NCI-H345 (cell line): ENCODE measurements at regions not wholly inside any gene's neighbourhood (a gene's known extent, or its start where the extent isn't known, plus 50 kb on each side); places are given as distances from the start of the nearest gene placed in this dataset.

ENCODE experiments used
- DNase-seq: peaks from one replicate; lab custom pipeline; 2025; lab: John Stamatoyannopoulos, UW

GRCh38 chr5:68748101-68748500 is 345.7 kb upstream of the SLC30A5 start:
- DNase-seq, result no peak

GRCh38 chr5:68749077-68749476 is 344.7 kb upstream of the SLC30A5 start:
- DNase-seq, result no peak

GRCh38 chr5:68749631-68750030 is 344.2 kb upstream of the SLC30A5 start:
- DNase-seq, result no peak

DNA sequence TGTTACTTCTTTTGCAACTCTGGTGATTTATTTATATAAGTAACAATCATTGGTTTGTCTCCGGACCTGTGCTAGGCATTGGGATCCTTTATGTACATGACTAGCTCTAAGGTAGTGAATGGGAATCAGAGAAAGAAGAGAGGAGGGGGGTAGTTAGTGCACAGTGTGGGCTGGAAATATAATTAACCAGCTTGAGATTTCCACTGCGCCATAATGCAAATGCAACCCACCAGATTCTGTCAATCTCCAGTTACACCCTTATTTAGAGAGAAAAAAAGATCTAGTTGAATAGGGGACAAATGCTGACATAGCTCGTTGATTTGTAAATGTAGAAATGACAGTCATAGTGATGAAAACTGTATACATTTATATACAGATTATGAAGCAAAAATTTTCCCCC is 342.2 kb upstream of the SLC30A5 start:
- DNase-seq, result no peak

DNA sequence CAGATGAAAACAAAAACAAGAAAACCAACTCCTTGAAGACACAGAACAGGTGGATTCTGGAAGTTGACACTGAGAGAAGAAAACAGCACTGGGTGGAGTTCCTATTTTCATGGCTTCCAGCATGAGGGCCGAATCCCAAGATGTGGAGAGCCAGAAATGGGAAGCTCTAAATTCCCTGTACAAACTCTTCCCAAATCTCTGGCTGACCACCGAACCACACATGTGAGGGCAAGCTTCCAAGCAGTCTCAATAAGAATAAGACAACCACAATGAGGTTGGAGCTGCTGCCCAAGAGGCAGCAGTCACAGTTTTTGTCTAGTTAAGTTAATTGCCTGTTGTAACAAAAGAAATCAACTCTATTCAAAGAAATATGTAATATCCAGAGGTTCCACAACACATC is 339.3 kb upstream of the SLC30A5 start:
- DNase-seq, result no peak

DNA sequence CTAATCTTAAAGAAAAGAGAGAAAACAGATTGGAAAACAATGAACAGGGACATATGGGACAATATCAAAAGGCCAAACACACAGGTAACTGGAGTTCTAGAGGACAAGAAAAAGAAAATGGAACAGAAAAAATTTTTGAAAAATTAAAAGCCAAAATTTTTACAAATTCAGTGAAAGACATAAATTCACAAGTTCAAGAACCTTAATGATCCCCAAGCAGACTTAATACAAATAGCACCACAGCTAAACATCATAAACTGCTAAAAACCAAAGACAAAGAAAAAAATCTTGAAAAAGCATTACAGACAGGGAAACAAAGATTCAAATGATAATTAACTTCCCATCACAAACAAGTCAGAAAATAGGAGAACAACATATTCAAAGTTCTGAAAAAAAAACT is 338.5 kb upstream of the SLC30A5 start:
- DNase-seq, result no peak

DNA sequence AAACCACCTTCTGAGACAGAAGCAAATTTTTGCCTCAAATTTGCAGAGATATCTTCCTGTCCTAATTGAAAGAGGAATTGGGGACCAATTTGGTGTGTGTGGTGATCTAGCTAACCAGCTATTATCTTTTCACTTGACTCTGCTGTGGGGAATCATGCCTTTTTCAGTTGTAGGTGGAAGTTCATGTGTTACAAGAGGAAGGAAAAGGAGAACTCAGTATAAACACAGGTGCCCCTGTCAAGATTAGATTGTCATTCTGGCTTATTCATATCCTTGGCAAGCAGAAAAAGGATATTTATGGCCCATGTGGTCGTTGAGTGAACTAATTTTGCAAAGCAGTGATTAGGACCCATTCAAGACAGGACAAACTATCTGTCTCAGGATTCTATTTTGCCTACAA is 336.8 kb upstream of the SLC30A5 start:
- no peak for DNase-seq

GRCh38 chr5:68757626-68758212 is 336.1 kb upstream of the SLC30A5 start:
- DNase-seq, result no peak

DNA sequence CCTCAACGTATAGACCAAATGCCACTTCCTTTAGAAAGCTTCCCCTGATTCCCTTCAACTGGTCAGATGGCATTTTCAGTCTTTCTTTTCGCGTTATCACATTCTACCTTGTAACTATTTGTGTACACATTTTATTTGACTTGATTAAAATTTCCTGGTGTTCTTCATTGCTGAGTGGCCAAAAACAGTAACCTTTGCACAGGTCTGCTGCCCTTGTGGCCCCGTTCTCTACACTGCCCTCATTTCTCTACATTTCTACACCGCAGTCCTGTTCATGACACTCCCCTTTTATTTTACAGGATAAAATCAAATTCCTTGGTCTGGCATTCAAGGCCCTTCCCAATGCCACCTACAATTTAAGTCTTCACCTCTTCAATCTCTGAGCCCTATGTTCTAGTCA is 334.2 kb upstream of the SLC30A5 start:
- no peak for DNase-seq

- no peak for DNase-seq
Measured at GRCh38 chr5:68762201-68762600, 331.6 kb upstream of the SLC30A5 start.

DNA sequence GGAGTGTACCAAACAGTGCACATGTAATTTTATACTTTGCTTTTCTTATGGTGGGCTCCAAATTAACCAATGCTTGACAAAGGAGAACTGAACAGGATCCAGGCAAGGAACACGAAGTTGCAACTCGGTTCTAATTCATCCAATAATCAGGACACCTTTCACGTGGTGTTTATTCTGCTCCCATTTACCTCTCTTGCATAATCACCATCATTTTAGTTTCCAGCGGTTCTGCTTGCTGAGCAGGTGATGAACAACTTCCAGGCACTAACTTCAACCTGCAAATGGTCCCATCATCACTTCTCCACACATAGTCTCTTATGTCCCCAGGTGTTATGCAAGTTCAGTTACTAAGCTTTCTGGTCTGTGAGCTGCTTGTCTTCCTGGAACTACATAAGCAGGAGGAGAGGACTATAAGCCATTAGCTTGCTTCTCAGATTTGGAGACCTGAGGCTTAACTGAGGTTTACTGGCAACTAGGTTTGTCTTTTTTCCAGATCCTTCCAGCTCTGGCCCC is 326.8 kb upstream of the SLC30A5 start:
- DNase-seq, result no peak

GRCh38 chr5:68770551-68770950 is 323.3 kb upstream of the SLC30A5 start:
- DNase-seq, result no peak

DNA sequence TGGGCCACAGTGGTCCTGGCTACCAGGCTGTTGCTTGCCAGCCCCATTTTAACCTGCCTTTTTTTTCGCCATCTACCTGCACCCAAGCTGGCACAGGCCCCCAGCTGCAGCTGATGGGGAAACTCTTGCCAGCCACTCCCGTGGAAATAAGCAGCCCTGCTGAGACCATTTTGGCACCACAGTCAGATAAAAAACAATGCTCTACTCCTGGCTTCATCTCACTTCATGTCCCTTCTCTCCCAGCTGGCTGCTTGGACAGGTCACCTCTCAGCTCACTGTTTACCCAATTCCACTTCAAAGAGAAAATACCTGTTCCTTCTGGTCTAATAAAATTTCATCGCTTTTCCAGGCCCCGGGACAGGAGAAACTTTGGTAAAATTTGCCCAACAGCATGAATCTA is 322.6 kb upstream of the SLC30A5 start:
- no peak for DNase-seq

DNA sequence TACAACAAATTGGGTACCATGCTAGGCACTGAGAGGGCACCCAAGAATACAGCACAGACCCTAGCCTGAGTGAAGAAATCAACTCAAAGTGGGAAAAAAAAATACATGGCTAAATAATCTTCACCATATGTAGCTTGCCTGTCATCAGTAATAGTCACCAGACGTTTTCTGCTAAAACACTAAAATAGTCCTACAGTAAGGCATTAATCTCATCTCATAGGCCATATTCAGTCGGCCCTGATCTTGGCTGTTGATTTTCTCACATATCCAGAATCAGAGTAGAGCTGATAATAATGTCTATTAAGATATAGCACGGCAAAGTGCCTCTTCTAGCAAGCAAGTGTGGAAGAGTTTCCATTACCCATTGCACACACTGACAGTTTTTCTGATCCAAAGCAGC is 322.1 kb upstream of the SLC30A5 start:
- no peak for DNase-seq

- no peak for DNase-seq
Measured at GRCh38 chr5:68776381-68776780, 317.4 kb upstream of the SLC30A5 start.

DNA sequence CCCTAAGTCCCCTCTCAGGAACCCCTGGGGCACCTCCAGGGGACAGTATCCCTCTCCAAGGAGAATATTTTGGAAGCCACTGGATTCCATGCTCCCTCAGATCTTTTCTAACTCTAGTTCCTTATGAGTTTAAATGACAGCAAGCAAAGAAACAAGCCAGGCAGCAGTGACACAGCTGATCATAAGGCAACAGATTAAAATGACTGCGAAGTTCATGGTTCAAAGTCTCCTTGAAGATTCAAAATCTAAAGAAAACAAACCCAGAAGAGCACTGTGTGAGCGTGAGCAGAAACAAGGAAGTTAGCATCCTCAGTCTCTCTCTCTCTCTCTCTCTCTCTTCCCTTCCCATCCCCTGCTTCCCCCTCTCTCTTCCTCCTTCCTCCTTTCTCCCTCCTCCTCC is 316.7 kb upstream of the SLC30A5 start:
- DNase-seq, result no peak

- DNase-seq, result no peak
Measured at GRCh38 chr5:68778484-68778883, 315.3 kb upstream of the SLC30A5 start.

- no peak for DNase-seq
Measured at GRCh38 chr5:68780299-68780955, 313.4 kb upstream of the SLC30A5 start.

DNA sequence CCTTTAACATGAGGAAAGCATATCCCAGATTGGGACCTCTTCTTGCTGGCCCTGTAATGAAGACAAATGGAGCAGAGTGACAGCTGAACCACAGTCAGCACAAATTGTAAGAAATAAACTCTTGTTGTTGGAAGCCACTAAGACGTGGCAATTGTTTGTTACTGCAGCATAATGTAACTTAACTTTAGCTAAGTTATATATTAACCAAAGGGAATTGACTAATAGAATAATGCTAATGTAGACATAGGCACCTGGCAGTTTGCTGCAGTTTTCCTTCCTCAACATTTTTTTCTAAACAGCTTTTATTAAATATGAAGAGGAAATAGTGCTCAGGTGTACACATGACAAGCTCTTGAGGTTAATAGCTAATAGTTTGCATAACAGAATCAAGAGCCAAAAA is 300.7 kb upstream of the SLC30A5 start:
- DNase-seq, result no peak

DNA sequence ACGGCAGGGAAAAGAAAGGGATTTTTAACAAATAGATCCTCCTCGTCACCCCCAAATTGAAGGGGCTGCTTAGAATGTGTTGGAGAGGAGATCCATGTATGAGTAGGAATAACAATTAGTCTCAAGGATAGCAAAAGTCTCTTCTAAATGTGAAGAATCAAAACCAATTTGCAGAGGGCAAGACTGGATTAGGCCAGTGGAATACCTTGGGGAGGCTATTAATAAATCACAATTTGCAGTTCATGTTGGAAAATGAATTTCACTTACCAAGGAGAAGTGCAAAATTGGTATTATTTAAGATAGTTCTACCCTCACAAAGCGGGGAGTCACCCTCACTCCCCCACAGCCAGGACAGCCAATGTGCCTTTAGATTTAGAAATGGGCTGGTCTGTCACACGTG is 299.8 kb upstream of the SLC30A5 start:
- no peak for DNase-seq

- no peak for DNase-seq
Measured at GRCh38 chr5:68795190-68795589, 298.6 kb upstream of the SLC30A5 start.

- DNase-seq, result no peak
Measured at GRCh38 chr5:68798877-68799843, 294.7 kb upstream of the SLC30A5 start.

DNA sequence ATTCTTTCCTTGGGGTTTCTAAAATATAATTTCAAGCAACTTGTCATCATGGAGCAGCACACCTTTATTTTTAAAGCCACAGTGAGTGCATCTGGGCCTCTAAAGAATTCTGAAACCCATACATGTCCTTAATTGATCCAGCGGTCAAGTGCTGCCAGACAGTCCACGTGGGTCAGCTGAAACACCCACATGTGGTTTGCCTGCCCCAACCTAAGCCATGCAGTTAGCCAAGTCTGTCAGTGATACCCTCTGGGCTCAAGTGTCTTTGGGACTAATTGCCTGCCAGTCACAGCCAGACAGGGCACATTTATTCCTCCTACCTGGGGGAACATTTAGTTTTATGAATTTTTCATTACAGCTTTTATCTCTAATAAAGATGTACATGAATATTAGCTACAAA is 291.4 kb upstream of the SLC30A5 start:
- DNase-seq, result no peak
